Liver (tissue), 3 donors: ENCODE measurements at regions not wholly inside any gene's neighbourhood (a gene's known extent, or its start where the extent isn't known, plus 50 kb on each side); places are given as distances from the start of the nearest gene placed in this dataset.

ENCODE experiments used
- GABPA ChIP-seq, 2 donors: IDR thresholded peaks in 1 of 2; conservative IDR thresholded peaks in 1 of 2; 2 replicates each; pipeline ENCODE4 v1.6.1; 2016; ENCODE audit warnings: antibody characterized with exemption in 2 of 2, mild to moderate bottlenecking in 1 of 2, moderate library complexity in 1 of 2
- HNF4A ChIP-seq, 2 donors: conservative IDR thresholded peaks; 2 replicates each; pipeline ENCODE4 v1.6.1; 2016; ENCODE audit warnings: antibody characterized with exemption in 2 of 2, mild to moderate bottlenecking in 2 of 2
- HNF4G ChIP-seq: IDR thresholded peaks from 2 replicates; pipeline ENCODE4 v1.6.1; 2016; ENCODE audit warnings: antibody characterized with exemption
- RAD21 ChIP-seq, 2 donors: IDR thresholded peaks; 2 replicates each; pipeline ENCODE4 v1.6.1; 2016; ENCODE audit warnings: antibody characterized with exemption in 2 of 2, mild to moderate bottlenecking in 2 of 2
- RXRA ChIP-seq, 2 donors: IDR thresholded peaks; 2 replicates each; pipeline ENCODE4 v1.6.1; 2017 to 2018; ENCODE audit warnings: antibody characterized with exemption in 2 of 2, mild to moderate bottlenecking in 1 of 2
- YY1 ChIP-seq: IDR thresholded peaks from 2 replicates; pipeline ENCODE4 v1.6.1; 2016; ENCODE audit warnings: antibody characterized with exemption, mild to moderate bottlenecking
- TF ChIP-seq, protein P1 (sequence below): IDR thresholded peaks from 2 replicates; pipeline ENCODE4 v1.6.1; 2016; ENCODE audit warnings: antibody characterized with exemption
- TF ChIP-seq, protein P2 (sequence below): fragments of 150-350 bp; IDR thresholded peaks from 2 replicates; pipeline ENCODE4 v1.5.1; 2017; ENCODE audit warnings: improper control_type of control experiment, low read depth, low read length; ENCODE audit not compliant: missing input control
- TF ChIP-seq, protein P3 (sequence below): IDR thresholded peaks from 2 replicates; pipeline ENCODE4 v1.6.1; 2016; ENCODE audit warnings: antibody characterized with exemption, mild to moderate bottlenecking
- TF ChIP-seq, protein P4 (sequence below): IDR thresholded peaks from 2 replicates; pipeline ENCODE4 v1.6.1; 2016; ENCODE audit warnings: antibody characterized with exemption
- donor health status: healthy.
- donor health status: healthy.

DNA sequence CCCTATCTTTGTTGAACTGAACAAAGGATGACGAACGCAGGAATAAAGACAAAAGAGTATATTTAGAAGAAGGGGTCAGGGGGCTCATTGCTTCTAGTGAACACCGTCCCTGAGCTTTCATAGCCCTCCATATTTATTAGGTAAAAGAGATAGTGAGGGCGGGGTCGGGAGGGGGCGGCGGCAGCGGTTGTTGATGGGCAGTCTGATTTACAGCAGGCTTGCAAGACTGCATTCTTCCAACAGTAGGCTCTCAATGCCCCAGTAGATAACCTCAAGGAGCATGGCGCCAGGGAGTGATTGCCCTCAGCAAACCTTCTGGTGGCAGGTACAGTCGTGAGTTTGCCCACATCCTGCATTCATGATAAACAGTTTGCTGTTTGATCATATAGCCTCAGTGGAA, 563.3 kb upstream of the SYNCRIP start:
- TF ChIP-seq, protein P1, sequence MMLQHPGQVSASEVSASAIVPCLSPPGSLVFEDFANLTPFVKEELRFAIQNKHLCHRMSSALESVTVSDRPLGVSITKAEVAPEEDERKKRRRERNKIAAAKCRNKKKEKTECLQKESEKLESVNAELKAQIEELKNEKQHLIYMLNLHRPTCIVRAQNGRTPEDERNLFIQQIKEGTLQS = no peak
- TF ChIP-seq, protein P2, sequence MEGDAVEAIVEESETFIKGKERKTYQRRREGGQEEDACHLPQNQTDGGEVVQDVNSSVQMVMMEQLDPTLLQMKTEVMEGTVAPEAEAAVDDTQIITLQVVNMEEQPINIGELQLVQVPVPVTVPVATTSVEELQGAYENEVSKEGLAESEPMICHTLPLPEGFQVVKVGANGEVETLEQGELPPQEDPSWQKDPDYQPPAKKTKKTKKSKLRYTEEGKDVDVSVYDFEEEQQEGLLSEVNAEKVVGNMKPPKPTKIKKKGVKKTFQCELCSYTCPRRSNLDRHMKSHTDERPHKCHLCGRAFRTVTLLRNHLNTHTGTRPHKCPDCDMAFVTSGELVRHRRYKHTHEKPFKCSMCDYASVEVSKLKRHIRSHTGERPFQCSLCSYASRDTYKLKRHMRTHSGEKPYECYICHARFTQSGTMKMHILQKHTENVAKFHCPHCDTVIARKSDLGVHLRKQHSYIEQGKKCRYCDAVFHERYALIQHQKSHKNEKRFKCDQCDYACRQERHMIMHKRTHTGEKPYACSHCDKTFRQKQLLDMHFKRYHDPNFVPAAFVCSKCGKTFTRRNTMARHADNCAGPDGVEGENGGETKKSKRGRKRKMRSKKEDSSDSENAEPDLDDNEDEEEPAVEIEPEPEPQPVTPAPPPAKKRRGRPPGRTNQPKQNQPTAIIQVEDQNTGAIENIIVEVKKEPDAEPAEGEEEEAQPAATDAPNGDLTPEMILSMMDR = no peak
- TF ChIP-seq YY1 (no peak), GABPA (IDR thresholded peaks at IDR 0.05 in 1 of 2, conservative IDR thresholded peaks at IDR 0.05 in 1 of 2) (no peak), RAD21 (IDR thresholded peaks at IDR 0.05) (no peak), HNF4G (no peak), HNF4A (conservative IDR thresholded peaks at IDR 0.05) (no peak), RXRA (IDR thresholded peaks at IDR 0.05) (no peak)
- TF ChIP-seq, protein P3, sequence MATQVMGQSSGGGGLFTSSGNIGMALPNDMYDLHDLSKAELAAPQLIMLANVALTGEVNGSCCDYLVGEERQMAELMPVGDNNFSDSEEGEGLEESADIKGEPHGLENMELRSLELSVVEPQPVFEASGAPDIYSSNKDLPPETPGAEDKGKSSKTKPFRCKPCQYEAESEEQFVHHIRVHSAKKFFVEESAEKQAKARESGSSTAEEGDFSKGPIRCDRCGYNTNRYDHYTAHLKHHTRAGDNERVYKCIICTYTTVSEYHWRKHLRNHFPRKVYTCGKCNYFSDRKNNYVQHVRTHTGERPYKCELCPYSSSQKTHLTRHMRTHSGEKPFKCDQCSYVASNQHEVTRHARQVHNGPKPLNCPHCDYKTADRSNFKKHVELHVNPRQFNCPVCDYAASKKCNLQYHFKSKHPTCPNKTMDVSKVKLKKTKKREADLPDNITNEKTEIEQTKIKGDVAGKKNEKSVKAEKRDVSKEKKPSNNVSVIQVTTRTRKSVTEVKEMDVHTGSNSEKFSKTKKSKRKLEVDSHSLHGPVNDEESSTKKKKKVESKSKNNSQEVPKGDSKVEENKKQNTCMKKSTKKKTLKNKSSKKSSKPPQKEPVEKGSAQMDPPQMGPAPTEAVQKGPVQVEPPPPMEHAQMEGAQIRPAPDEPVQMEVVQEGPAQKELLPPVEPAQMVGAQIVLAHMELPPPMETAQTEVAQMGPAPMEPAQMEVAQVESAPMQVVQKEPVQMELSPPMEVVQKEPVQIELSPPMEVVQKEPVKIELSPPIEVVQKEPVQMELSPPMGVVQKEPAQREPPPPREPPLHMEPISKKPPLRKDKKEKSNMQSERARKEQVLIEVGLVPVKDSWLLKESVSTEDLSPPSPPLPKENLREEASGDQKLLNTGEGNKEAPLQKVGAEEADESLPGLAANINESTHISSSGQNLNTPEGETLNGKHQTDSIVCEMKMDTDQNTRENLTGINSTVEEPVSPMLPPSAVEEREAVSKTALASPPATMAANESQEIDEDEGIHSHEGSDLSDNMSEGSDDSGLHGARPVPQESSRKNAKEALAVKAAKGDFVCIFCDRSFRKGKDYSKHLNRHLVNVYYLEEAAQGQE = no peak
- TF ChIP-seq, protein P4, sequence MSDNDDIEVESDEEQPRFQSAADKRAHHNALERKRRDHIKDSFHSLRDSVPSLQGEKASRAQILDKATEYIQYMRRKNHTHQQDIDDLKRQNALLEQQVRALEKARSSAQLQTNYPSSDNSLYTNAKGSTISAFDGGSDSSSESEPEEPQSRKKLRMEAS = no peak
